Transverse colon (tissue), 4 donors: ENCODE measurements at regions not wholly inside any gene's neighbourhood (a gene's known extent, or its start where the extent isn't known, plus 50 kb on each side); places are given as distances from the start of the nearest gene placed in this dataset.

Source experiments
- POLR2AphosphoS5 ChIP-seq, 3 donors: sonication (generic); formaldehyde crosslinking; IDR thresholded peaks; one replicate each; pipeline ENCODE4 v1.6.1; 2016; ENCODE audit warnings: antibody characterized with exemption in 3 of 3
- TF ChIP-seq, protein P1 (sequence below), 5 experiments: fragments of 200-600 bp in 3 of 5; fragments of 450-650 bp in 2 of 5; sonication (generic) in 3 of 5; IDR thresholded peaks; 1 replicate in 2 of 5; 2 replicates in 3 of 5; pipeline ENCODE4 v1.5.1; 2016 to 2017; ENCODE audit warnings: antibody characterized with exemption in 5 of 5, inconsistent platforms in 3 of 5, mild to moderate bottlenecking in 2 of 5, moderate library complexity in 1 of 5

DNA sequence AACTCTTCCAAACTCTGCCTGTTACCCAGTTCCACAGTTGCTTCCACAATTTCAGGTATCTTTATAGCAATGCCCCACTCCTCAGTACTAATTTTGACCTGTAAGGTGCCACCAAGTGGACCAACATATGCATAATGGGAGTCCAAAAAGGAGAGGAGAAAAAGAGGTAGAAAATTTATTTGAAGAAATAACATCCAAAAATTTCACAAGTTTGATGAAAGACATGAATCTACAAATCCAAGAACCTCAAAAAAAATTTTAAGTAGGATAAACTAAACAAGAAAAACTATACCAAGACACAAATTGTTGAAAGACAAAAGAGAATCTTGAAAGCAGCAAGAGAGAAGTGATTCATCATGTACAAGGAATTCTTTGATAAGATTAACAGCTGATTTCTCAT is 79.8 kb downstream of the BARX1 start:
- TF ChIP-seq, protein P1, sequence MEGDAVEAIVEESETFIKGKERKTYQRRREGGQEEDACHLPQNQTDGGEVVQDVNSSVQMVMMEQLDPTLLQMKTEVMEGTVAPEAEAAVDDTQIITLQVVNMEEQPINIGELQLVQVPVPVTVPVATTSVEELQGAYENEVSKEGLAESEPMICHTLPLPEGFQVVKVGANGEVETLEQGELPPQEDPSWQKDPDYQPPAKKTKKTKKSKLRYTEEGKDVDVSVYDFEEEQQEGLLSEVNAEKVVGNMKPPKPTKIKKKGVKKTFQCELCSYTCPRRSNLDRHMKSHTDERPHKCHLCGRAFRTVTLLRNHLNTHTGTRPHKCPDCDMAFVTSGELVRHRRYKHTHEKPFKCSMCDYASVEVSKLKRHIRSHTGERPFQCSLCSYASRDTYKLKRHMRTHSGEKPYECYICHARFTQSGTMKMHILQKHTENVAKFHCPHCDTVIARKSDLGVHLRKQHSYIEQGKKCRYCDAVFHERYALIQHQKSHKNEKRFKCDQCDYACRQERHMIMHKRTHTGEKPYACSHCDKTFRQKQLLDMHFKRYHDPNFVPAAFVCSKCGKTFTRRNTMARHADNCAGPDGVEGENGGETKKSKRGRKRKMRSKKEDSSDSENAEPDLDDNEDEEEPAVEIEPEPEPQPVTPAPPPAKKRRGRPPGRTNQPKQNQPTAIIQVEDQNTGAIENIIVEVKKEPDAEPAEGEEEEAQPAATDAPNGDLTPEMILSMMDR (IDR thresholded peaks at IDR 0.05) = no peak
- TF ChIP-seq POLR2AphosphoS5 (IDR thresholded peaks at IDR 0.05) = no peak
